NCI-H2107 treated with DMSO at 0.1 percent for 48 hours (cell line): ENCODE measurements at regions not wholly inside any gene's neighbourhood (a gene's known extent, or its start where the extent isn't known, plus 50 kb on each side); places are given as distances from the start of the nearest gene placed in this dataset.

Experiments used
- DNase-seq: peaks from one replicate; lab custom pipeline; 2025; ENCODE audit not compliant: unreplicated experiment; lab: John Stamatoyannopoulos, UW

DNA sequence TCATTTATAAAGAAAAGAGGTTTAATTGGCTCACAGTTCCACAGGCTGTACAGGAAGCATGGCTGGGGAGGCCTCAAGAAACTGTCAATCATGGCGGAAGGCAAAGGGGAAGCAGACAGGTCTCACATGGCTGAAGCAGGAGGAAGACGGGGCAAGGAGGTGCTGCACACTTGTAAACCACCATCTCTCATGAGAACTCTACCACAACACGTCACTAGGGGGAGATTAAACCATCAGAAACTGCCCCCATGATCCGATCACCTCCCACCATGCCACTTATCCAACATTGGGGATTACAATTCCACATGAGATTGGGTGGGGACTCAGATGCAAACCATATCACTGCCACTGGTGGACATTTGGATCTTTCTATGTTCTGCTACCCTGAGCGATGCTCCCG, 351.4 kb downstream of the NPHP4 start:
- DNase-seq: no peak

DNA sequence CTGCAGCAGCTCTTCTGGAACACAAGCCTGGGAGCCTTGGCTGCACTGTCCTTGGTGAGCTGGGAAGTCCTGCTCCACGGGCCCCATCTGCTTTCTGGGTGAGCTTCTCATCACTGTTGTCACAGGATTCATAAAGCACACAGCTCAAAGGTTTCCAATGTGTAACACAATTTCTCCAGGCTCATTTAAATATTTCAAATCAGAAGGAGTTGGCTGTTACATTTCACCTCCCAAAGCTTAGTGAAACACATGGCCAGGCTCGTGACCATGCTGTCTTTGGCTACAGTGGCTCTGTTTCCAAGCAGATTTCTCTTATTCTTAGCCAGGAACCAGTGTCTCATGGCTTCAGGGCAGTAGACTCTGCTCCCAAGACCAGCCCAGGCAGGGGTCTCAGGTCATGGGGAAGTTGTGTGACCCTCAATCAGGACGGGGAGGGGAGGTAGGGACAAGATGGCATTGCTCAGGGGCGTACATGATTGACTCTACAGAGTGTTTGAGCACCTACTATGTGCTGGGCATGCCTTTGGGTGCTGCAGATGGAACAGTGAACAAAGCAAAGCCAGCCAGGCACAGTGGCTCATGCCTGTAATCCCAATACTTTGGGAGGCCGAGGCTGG, 353.0 kb downstream of the NPHP4 start:
- no peak for DNase-seq

DNA sequence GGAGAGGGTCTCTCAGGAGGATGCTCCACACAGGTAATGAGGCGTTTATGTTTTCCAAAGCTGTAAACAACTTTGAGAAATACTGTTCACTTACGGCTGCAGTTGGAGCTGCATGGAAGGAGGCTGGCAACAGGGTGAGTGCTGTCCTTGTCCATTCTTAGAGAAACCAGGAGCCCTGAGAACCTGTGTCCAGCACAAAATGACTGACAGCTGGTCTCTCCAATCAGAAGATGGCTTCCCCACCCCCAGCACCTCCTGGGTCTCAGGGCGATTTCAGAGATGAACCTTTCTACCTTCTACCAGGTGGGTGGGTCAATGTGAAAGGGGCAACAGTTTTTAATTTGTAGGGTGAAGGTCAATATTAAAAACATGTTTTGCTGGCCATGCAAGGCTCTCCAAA, 353.6 kb downstream of the NPHP4 start:
- DNase-seq: no peak

DNA sequence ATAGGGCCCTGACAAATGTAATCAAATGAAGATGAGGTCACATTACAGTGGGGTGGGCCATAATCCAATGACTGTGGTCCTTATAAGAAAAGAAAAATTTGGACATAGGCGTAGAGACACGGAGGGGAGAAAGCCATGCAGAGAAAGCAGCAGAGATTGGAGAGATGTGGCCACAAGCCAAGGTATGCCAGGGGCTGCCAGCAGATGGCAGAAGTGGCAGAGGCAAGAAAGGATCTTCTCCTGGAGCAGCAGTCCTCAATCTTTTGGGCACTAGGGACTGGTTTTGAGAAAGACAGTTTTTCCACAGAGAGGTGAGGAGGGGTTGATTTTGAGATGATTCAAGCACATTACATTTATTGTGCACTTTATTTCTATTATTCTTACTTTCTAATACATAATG, 355.1 kb downstream of the NPHP4 start:
- DNase-seq: no peak

DNA sequence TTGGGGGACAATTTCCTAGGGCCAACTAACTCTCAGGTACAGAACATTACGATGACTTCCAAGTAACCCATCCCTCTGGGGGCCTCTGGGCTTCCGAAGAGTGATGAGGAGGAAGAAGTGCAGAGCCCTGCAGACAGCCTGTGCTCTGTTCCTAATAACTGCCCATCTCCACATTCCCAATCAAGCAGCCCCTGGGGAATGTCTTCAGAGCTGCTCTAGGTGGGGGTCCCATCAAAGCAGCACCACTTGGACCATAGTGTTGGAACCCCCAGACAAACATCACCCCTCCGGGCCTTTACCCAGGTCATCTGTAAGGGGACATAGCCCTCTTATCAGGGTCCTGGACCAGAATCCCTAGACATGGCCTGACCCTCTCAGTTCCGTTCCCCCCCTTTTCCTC, 357.3 kb downstream of the NPHP4 start:
- no peak for DNase-seq

DNA sequence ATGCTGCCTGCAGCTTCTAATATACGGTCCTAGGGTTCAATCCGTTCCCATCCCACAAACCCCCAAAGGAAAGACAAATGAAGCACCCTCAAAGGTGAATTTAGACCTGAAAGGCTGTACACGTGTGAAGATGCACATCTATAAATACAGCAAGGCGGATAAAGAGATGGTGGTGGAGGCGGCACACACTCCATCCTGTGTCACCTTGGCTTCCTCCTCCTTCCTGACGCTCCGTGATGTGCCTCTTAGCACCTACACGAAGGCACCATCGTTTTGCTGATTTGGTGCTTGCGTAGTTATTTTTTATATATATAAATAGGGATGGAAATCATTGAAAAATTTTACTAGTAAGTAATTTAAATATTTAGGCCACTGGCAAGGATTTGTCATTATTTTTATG, 359.4 kb downstream of the NPHP4 start:
- no peak for DNase-seq

DNA sequence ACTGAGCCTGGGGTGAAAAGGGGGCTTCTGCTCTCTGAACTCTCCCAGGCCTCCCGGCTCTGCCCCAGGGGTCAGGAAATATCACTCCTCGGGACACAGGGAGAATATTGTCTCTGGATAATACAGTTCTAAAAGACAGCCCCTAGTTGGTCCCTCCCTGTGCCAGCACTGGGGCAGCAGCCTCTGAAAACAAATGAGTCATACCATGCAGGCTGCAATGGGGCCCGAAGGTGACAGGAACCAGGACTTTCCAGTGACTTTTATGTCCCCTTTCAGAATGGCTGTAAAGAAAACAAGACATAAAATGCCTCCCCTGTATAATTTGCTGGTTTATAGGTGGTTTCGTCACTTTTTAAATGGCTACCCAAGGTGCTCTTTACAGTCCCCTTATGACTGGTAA, 360.0 kb downstream of the NPHP4 start:
- DNase-seq: no peak

DNA sequence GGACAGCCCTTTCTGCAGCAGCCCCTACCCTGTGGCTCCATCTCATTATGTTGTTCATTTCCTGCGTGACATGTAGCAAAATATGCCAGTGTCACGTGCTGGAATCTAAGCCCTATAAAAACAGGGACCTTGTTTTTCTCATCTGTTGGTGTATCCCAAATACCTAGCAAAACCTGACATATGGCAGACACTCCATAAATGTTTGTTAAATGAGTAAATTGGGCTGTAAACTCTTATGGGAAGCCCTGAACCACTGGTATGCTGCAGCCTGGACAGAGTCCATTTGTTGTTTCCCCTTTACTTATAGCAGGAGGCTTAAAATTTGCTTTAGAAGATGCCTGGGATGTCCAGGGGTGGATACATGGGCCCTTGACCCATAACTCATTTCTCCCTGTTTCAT, 363.8 kb downstream of the NPHP4 start:
- DNase-seq: no peak

DNA sequence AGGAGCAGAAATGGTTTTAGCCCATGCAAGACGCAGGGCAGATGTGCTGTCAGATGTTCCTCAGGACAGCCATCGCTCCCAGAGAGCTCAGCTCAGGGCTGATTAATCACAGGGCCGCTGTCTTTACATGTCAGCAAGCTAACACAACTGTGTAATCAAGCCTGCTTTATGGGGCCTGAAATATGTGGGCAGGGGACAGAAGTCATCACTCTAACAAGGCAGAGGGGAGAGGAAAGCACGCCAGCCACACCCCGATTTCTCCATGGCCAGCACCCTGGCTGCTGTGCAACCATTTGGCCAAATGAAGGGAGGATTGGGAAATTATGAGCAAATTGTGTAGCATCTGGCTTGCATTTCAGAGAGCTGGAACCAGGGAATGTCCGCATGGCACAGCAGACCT, 368.8 kb downstream of the NPHP4 start:
- no peak for DNase-seq

DNA sequence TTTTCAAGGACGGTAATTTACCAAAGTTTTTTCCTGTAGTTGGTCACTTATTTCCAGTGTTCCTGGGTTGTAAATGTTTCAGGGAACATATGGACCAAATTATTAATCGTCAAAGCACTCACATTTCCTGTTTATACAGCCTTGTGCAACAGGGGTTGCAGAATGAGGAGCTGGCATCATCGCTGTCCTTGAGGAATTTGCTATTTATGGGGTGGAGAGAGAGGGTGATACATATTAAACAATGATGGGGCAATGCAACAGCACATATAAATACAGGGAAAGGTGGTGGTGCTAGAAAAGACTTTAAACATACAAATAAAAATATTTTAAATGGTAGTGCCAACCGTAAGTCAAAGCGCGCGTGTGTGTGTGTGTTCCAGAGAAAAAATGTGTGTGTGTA, 369.8 kb downstream of the NPHP4 start:
- no peak for DNase-seq

DNA sequence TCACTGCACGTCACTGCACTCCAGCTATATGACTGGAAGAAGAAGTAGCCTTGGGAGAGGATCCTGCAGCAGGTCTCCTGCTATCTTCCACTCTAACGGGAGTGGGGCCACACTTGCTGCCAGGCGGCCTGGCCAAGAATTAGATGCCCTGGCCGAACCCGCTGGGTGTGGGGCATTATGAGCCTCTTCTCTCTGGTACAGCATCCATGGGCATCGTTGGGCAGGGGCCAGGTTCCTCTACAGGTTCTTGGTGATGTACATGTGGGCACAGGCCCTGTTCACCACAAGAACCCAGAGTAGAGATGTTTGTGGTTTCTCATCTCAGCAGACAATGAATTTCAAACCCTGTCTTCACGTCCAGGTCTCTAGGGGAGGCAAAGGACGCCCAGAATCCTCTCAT, 370.5 kb downstream of the NPHP4 start:
- DNase-seq: no peak

DNA sequence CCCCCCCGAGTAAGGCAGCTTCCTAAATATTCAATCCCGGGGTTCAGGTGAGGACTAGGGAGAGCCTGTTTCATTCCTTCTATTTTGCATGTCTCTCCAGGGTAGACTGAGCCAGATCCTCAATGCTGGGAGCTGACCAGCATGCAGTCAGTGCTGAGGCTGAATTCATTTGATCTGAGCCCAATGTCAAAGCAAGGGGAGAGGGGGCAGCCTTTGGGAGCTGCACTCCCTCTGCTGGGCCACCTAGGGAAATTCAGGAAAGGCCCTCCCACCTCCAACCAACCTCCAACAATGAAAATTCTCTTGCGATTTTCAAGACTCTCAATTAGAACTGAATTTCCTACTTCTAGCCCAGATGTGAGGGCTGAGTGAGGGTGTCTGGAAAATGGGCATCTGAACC, 371.2 kb downstream of the NPHP4 start:
- no peak for DNase-seq

DNA sequence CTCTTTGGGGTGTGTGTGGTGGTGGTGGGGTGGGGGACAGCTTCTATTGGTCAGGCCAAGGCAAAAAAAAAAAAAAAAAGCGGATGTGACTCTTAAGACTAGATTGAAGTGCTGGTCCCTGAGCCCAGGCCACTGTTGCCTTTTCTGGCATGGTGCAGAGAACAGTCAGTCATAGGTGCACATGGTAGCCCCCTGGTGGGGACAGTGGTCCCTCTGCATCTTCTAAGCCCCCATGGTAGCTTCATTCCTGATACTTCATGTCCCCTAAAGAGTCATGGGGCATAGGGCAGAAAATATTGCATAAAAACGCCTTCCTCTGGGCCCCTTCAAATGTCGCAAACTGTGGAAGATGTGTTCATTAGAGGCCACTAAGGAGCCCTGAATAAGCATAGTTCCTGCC, 371.8 kb downstream of the NPHP4 start:
- no peak for DNase-seq

DNA sequence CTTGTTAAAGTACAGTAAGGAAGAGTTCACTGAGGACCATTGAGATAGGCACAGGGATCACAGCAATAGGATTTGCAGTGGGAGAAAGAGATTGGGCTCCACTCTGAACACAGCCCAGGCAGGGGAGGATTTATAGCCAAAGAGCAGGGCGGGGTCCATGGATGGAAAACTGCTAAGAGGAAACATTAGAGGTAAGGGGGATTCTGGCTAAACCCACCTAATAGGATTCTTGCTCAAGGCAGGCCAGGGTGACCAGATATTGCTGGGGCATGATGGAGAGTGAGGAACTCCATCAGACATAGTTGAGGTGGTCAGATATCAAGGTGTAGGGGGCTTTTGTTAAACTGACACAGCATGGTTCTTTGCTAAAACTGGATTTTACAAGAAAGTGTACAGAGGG, 372.8 kb downstream of the NPHP4 start:
- no peak for DNase-seq

DNA sequence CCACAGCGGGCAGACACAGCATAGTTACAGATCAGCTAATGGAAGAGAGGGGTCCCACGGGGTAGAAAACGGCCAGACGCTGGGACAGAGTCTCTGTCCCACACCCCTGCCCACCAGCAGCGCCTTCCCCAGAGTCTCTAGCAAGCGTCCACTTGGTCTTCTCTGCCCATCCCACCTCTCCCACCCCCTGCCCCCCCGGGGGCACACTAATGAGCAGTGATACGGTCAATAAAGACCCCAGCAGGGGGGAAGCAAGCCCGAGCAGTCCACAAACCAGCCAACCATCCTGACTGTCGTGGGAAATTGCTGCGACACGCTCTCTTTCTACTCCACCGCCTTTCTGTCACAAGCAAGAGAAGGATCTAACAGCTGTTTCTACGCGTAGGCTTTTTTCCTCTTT, 374.7 kb downstream of the NPHP4 start:
- no peak for DNase-seq

DNA sequence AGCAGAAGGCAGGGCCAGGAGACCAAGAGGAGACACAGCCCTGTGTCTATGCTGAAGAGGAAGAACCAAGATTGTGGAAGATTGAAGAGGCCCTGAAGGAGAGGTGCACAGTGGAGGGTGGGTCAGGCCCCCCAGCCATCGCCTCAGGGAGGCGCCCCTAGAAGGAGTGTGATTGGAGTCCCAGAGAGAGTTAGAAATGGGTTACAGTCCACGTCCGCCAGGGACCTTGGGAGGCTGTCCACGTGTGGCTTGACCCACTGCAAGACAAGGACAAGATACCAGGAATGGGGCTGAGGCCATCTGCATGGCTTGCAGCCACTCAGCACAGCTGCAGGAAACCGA, 375.1 kb downstream of the NPHP4 start:
- DNase-seq: no peak

DNA sequence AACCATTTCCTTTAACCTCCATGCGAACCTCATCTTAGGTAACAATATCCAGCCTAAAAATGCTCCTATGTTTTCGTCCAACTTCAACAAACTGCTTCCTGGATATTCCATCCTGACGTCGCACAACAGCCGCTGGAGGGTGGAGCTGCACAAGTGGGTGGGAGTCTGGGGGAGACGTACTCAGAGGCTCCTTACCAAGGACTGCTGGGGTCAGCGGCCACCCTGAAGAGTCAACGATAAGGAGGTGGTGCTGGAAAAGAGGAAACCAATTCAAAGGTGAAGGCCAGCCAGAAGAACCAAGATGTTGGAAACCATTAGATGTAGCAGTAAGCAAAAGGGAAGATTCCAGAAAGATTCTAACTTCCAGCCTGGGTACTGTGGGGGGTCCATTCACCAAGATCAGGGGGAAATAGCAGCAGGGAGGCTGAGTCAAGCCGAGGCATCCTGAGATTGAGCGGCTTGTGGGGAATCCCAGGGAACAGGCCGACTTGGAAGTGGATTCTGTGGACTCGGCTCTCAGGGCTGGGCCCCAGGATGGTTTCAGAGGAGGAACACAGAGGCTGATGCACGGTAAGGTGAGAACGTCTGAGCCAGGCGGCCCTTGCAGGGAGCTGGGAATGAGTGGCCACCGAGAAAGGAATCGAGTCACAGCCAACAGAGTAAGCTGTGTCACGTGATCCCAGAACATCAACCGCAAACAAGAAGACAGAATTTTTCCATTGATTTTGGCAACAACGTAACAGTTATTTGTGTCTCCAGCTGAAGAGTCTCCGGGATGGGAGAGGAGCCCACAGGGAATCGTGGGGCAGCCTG, 375.7 kb downstream of the NPHP4 start:
- DNase-seq: no peak

DNA sequence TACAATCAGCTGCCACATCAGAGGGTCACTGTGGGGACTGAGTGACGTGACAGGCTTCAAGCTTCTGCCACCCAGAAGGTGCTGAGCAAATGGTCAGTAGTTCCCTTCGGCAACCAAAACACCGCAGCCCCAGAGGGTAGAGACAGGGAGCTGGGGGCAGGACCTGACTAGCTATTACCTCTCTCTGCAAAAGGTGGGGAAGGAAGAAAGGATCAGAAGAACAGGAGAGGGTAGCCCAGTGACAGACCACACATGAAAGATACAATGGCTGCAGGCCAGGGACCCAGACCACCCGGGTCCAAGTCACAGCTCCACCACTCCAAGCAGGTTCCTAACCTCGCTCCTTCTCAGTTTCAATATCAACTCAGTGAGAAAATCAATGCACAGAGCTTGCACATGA, 377.1 kb downstream of the NPHP4 start:
- DNase-seq: no peak

DNA sequence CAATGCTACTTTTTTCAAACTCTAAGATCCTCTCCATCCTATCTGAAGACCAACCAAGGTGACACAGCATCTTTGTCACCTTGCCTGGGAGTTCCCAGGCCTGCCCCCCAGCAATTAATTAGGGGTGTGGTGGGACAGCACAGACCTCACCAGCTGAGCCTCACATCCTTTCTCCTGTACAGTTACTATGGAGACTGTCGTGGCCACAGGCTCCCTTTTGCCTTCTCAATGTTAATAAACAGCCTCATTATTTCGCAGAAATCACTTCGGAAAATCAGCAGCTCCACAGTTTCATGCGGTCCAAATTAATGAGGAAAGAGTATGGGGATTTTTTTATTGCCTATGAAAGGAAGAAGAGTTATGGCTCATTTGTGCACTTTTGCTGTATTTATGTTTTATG, 378.3 kb downstream of the NPHP4 start:
- DNase-seq: no peak

DNA sequence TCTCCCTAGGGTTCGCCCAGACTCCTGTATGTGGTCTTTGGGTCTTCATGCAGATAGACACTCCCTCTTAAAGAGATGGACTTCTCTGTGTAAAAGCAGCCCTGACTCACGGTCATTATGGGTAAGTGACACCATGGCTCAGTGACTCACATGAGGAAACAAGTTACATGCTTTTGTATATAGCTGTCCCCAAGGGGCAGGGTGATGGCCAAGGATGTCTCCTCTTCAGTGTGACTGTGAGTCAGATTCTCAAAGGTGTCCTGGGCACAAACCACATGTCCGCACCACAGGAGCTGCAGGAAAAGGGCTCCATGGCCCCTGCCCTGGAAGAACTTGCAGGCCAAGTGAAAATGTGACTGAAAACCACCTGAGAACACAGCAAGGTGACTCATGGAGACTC, 380.4 kb downstream of the NPHP4 start:
- DNase-seq: no peak

DNA sequence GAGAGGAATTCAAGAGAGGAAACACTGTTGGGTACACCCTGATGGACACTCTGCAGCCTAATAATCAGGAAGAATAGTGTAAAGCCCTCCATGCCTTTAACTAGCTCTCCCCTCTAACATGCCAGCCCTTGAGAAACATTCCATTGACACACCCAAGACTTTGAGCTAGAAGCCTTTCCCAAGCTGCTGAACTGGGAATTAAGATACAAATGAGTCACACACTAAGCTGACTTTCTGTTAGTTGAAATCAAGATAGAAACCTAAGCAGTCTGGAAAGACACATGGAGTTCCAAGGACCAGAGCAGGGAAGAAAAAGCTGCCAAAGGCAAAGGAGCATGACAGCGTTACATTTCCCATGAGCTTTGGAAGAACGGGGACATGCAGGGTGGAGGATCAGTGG, 380.8 kb downstream of the NPHP4 start:
- DNase-seq: no peak

DNA sequence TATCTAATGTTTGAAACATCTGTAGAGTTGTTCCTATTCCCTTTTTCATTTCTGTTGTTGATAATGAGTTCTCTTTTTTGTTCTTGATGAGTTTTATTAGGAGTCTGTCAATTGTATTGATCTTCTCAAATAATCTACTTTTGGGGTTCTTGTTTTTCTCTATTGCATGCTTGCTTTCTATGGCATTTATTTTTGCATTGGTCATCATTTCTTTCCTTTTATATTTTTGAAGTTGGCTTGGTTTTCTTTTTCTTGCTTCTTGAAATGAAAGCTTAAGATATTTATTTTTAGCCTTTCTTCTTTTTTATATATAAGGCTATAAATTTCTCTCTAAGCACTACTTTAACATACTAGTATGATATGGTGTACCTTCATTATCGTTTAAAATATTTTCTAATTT, 381.8 kb downstream of the NPHP4 start:
- no peak for DNase-seq
